HG03354 (cell line): ENCODE measurements at regions not wholly inside any gene's neighbourhood (a gene's known extent, or its start where the extent isn't known, plus 50 kb on each side); places are given as distances from the start of the nearest gene placed in this dataset.

Source experiments
- ATAC-seq: cut with Tn5 transposase; IDR thresholded peaks from one replicate; pipeline ENCODE4 v1.9.1; 2021; ENCODE audit warnings: mild to moderate bottlenecking; ENCODE audit not compliant: unreplicated experiment, poor library complexity, severe bottlenecking

GRCh38 chr15:96764946-96765345, 434.4 kb downstream of the NR2F2 start:
- ATAC-seq, result no peak

- no peak for ATAC-seq
These were observed 435.9 kb downstream of the NR2F2 start for GRCh38 chr15:96766366-96766765.

- no peak for ATAC-seq
These were observed 437.4 kb downstream of the NR2F2 start for GRCh38 chr15:96767703-96768434.

GRCh38 chr15:96768435-96768789, 437.9 kb downstream of the NR2F2 start:
- ATAC-seq, result no peak

GRCh38 chr15:96771035-96771434, 440.5 kb downstream of the NR2F2 start:
- no peak for ATAC-seq

- no peak for ATAC-seq
These were observed 443.7 kb downstream of the NR2F2 start for GRCh38 chr15:96774216-96774615.

- ATAC-seq, result no peak
These were observed 453.2 kb downstream of the NR2F2 start for GRCh38 chr15:96783746-96784145.

GRCh38 chr15:96790004-96790403, 459.5 kb downstream of the NR2F2 start:
- no peak for ATAC-seq

GRCh38 chr15:96792216-96792615, 461.7 kb downstream of the NR2F2 start:
- no peak for ATAC-seq

- no peak for ATAC-seq
These were observed 466.3 kb downstream of the NR2F2 start for GRCh38 chr15:96796841-96797240.

- ATAC-seq, result no peak
These were observed 471.2 kb downstream of the NR2F2 start for GRCh38 chr15:96801576-96802150.

GRCh38 chr15:96802611-96803255, 472.2 kb downstream of the NR2F2 start:
- no peak for ATAC-seq

GRCh38 chr15:96804754-96805153, 474.3 kb downstream of the NR2F2 start:
- no peak for ATAC-seq

GRCh38 chr15:96807361-96807760, 476.9 kb downstream of the NR2F2 start:
- no peak for ATAC-seq

- ATAC-seq, result no peak
These were observed 487.4 kb downstream of the NR2F2 start for GRCh38 chr15:96817900-96818299.

- ATAC-seq, result no peak
These were observed 488.4 kb downstream of the NR2F2 start for GRCh38 chr15:96818861-96819260.

- no peak for ATAC-seq
These were observed 497.5 kb downstream of the NR2F2 start for GRCh38 chr15:96827981-96828380.

- no peak for ATAC-seq
These were observed 506.9 kb downstream of the NR2F2 start for GRCh38 chr15:96837241-96837970.

- no peak for ATAC-seq
These were observed 507.6 kb downstream of the NR2F2 start for GRCh38 chr15:96838081-96838480.

GRCh38 chr15:96849271-96849900, 518.9 kb downstream of the NR2F2 start:
- ATAC-seq, result no peak
